Sigmoid colon (tissue), 3 donors: ENCODE measurements at regions not wholly inside any gene's neighbourhood (a gene's known extent, or its start where the extent isn't known, plus 50 kb on each side); places are given as distances from the start of the nearest gene placed in this dataset.

Experiments
- CTCF ChIP-seq, 4 experiments: fragments of 450-650 bp in 3 of 4; fragments of 200-600 bp in 1 of 4; IDR thresholded peaks; one replicate each; pipeline ENCODE4 v1.5.1; 2016 to 2019; ENCODE audit warnings: antibody characterized with exemption in 4 of 4, mild to moderate bottlenecking in 3 of 4, moderate library complexity in 2 of 4
- POLR2A ChIP-seq, 2 donors: fragments of 450-650 bp; IDR thresholded peaks; one replicate each; pipeline ENCODE4 v1.6.1; 2016; ENCODE audit warnings: antibody characterized with exemption in 2 of 2, mild to moderate bottlenecking in 2 of 2, moderate library complexity in 2 of 2

GRCh38 chr13:109900741-109901140 lies 114.4 kb upstream of the IRS2 start:
- TF ChIP-seq POLR2A (IDR thresholded peaks at IDR 0.05) (no peak), CTCF (IDR thresholded peaks at IDR 0.05) (no peak)
